ENCODE measurements at regions not wholly inside any gene's neighbourhood (a gene's known extent, or its start where the extent isn't known, plus 50 kb on each side); places are given as distances from the start of the nearest gene placed in this dataset.

GRCh38 chr12:115722181-115722580 lies 555.3 kb downstream of the MED13L start:
- Mint-ChIP-seq H3K27me3 (ENCODE audit: unreplicated experiment) (no peaks in the 10 kb centered on the region), H3K4me1 (ENCODE audit: unreplicated experiment) (no peaks in the 10 kb centered on the region), H3K4me3 (ENCODE audit: unreplicated experiment) (no peak overlapping the region), H3K9me3 (ENCODE audit: unreplicated experiment) (no peaks in the 10 kb centered on the region), H3K36me3 (ENCODE audit: low read depth, unreplicated experiment) (no peaks in the 10 kb centered on the region), H3K27ac (ENCODE audit: unreplicated experiment) (no peak overlapping the region)
- DNase-seq (ENCODE audit: low spot score), result no peak
- TF ChIP-seq, protein P1, sequence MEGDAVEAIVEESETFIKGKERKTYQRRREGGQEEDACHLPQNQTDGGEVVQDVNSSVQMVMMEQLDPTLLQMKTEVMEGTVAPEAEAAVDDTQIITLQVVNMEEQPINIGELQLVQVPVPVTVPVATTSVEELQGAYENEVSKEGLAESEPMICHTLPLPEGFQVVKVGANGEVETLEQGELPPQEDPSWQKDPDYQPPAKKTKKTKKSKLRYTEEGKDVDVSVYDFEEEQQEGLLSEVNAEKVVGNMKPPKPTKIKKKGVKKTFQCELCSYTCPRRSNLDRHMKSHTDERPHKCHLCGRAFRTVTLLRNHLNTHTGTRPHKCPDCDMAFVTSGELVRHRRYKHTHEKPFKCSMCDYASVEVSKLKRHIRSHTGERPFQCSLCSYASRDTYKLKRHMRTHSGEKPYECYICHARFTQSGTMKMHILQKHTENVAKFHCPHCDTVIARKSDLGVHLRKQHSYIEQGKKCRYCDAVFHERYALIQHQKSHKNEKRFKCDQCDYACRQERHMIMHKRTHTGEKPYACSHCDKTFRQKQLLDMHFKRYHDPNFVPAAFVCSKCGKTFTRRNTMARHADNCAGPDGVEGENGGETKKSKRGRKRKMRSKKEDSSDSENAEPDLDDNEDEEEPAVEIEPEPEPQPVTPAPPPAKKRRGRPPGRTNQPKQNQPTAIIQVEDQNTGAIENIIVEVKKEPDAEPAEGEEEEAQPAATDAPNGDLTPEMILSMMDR (IDR thresholded peaks at IDR 0.05; ENCODE audit: unreplicated experiment), result no peak

GRCh38 chr12:115716551-115716950 lies 560.9 kb downstream of the MED13L start:
- Mint-ChIP-seq H3K36me3 (ENCODE audit: low read depth, unreplicated experiment) (no peaks in the 10 kb centered on the region), H3K9me3 (ENCODE audit: unreplicated experiment) (no peaks in the 10 kb centered on the region), H3K27me3 (ENCODE audit: unreplicated experiment) (no peaks in the 10 kb centered on the region), H3K27ac (ENCODE audit: unreplicated experiment) (no peak overlapping the region), H3K4me1 (ENCODE audit: unreplicated experiment) (no peaks in the 10 kb centered on the region), H3K4me3 (ENCODE audit: unreplicated experiment) (no peak overlapping the region)
- DNase-seq (ENCODE audit: low spot score), result no peak
- TF ChIP-seq, protein P1 (IDR thresholded peaks at IDR 0.05; ENCODE audit: unreplicated experiment), result no peak

DNA sequence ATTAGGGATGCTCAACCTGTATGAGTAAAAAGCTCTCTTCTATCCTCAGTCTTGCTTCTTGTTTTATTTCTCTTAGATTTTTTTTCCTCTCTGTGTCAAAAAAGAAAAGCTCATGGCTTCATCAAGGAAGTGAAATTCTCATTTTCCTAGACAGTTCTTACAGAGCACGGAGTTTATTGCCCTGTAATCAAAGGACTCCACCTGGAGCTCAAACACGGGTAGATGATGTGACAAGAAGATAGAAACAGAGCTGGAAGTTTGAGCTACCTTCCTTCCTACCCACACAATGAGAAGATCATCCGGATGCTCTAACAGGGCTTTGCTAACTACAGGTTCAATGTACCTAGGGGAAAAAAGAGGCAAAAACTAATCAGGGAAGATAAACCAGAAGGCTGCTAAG lies 564.8 kb downstream of the MED13L start:
- H3K36me3 Mint-ChIP-seq (ENCODE audit: low read depth, unreplicated experiment), result no peaks in the 10 kb centered on the region

GRCh38 chr12:115710104-115710564 lies 567.4 kb downstream of the MED13L start:
- Mint-ChIP-seq H3K27me3 (ENCODE audit: unreplicated experiment) (peaks cover 1% of the 10 kb centered on the region), H3K9me3 (ENCODE audit: unreplicated experiment) (no peaks in the 10 kb centered on the region), H3K36me3 (ENCODE audit: low read depth, unreplicated experiment) (no peaks in the 10 kb centered on the region), H3K27ac (ENCODE audit: unreplicated experiment) (no peak overlapping the region), H3K4me3 (ENCODE audit: unreplicated experiment) (no peak overlapping the region), H3K4me1 (ENCODE audit: unreplicated experiment) (no peaks in the 10 kb centered on the region)
- TF ChIP-seq, protein P1 (IDR thresholded peaks at IDR 0.05; ENCODE audit: unreplicated experiment), result no peak
- DNase-seq (ENCODE audit: low spot score), result no peak

More for the DNA sequence above, 564.8 kb downstream of the MED13L start:
- TF ChIP-seq, protein P1 (IDR thresholded peaks at IDR 0.05; ENCODE audit: unreplicated experiment), result no peak
- Mint-ChIP-seq H3K9me3 (ENCODE audit: unreplicated experiment) (no peaks in the 10 kb centered on the region), H3K4me1 (ENCODE audit: unreplicated experiment) (no peaks in the 10 kb centered on the region), H3K4me3 (ENCODE audit: unreplicated experiment) (no peak overlapping the region), H3K27ac (ENCODE audit: unreplicated experiment) (no peak overlapping the region), H3K27me3 (ENCODE audit: unreplicated experiment) (no peaks in the 10 kb centered on the region)
- DNase-seq (ENCODE audit: low spot score), result no peak

GRCh38 chr12:115709540-115710011 lies 567.9 kb downstream of the MED13L start:
- H3K4me3 Mint-ChIP-seq (ENCODE audit: unreplicated experiment), result no peak overlapping the region
- no peaks in the 10 kb centered on the region for H3K4me1 Mint-ChIP-seq (ENCODE audit: unreplicated experiment)
- no peaks in the 10 kb centered on the region for H3K9me3 Mint-ChIP-seq (ENCODE audit: unreplicated experiment)
- peaks cover 1% of the 10 kb centered on the region for H3K27me3 Mint-ChIP-seq (ENCODE audit: unreplicated experiment)
- TF ChIP-seq, protein P1 (IDR thresholded peaks at IDR 0.05; ENCODE audit: unreplicated experiment), result no peak
- H3K36me3 Mint-ChIP-seq (ENCODE audit: low read depth, unreplicated experiment), result no peaks in the 10 kb centered on the region
- H3K27ac Mint-ChIP-seq (ENCODE audit: unreplicated experiment), result no peak overlapping the region
- DNase-seq (ENCODE audit: low spot score), result no peak
